HepG2 (cell line): ENCODE measurements at regions not wholly inside any gene's neighbourhood (a gene's known extent, or its start where the extent isn't known, plus 50 kb on each side); places are given as distances from the start of the nearest gene placed in this dataset.

ENCODE experiments used
- ATAC-seq: fragments of 200-7000 bp; cut with Tn5 transposase; 3 replicates; pipeline ENCODE4 v1.9.1; 2020; ENCODE audit warnings: mild to moderate bottlenecking, moderate library complexity
- BruUV-seq: library from RNA; stranded (reverse); fragments of 400-500 nt; replicated peaks from 2 replicates; lab custom pipeline; 2021; lab: Mats Ljungman, UMichigan
- CTCF ChIA-PET: fragments of 300-600 bp; formaldehyde crosslinking; extraction: SDS; loops from one replicate; lab custom pipeline; 2021; ENCODE audit warnings: low total read pairs, inconsistent platforms, low intra/inter-chr PET ratio; lab: Yijun Ruan, JAX
- POLR2A ChIA-PET: fragments of 350-600 bp; sonication (Branson Sonifier 250); formaldehyde crosslinking; loops from one replicate; lab custom pipeline; 2020; ENCODE audit warnings: antibody characterized with exemption, inconsistent platforms; lab: Yijun Ruan, JAX
- DNase-seq: peaks from one replicate; pipeline ENCODE4 v3.0.0-alpha.2; 2015; ENCODE audit warnings: low spot score
- FAIRE-seq: peaks from 3 replicates; lab custom pipeline; 2011; peaks lifted over from hg19 to GRCh38; lab: Jason Lieb, UNC
- H2AFZ ChIP-seq: one replicate; pipeline ENCODE4 v1.6.1; 2011; ENCODE audit warnings: low read length, inconsistent platforms
- H3K27ac ChIP-seq: fragments of 300-600 bp; 3 replicates; pipeline ENCODE4 v1.8.0; 2011; ENCODE audit warnings: mixed run types, mild to moderate bottlenecking, mixed read lengths, low read length, inconsistent platforms; ENCODE audit not compliant: insufficient read depth; ENCODE audit errors: extremely low read length
- H3K27me3 ChIP-seq, 2 experiments: fragments of 200-600 bp in 1 of 2; 2 replicates in 1 of 2; 3 replicates in 1 of 2; pipeline versions ENCODE4 v1.6.0 to v1.8.0; 2011; ENCODE audit warnings: low read length in 2 of 2, mild to moderate bottlenecking in 2 of 2, moderate library complexity in 2 of 2, inconsistent platforms in 1 of 2; ENCODE audit not compliant: insufficient read depth in 2 of 2, control insufficient read depth in 1 of 2
- H3K36me3 ChIP-seq, 2 experiments: fragments of 200-600 bp in 1 of 2; replicated peaks in 1 of 2; 2 replicates in 1 of 2; 3 replicates in 1 of 2; pipeline versions ENCODE4 v1.5.1 to v1.8.0; 2011; ENCODE audit warnings: low read length in 2 of 2, inconsistent platforms in 1 of 2; ENCODE audit not compliant: insufficient read depth in 2 of 2, control insufficient read depth in 1 of 2
- H3K4me1 ChIP-seq: 2 replicates; pipeline ENCODE4 v1.5.1; 2012; ENCODE audit warnings: low read length, inconsistent platforms; ENCODE audit not compliant: insufficient read depth
- H3K4me2 ChIP-seq: 2 replicates; pipeline ENCODE4 v1.6.0; 2011; ENCODE audit warnings: low read depth, low read length, inconsistent platforms
- H3K4me3 ChIP-seq, 3 experiments: fragments of 200-600 bp in 1 of 3; sonication (generic), shearing (Covaris generic) in 1 of 3; replicated peaks in 1 of 3; 2 replicates each; pipeline ENCODE4 v1.5.1; 2011 to 2016; ENCODE audit warnings: low read length in 3 of 3, inconsistent platforms in 2 of 3, low read depth in 2 of 3, mild to moderate bottlenecking in 2 of 3, control low read depth in 1 of 3, mixed read lengths in 1 of 3; ENCODE audit not compliant: insufficient read depth in 1 of 3
- H3K79me2 ChIP-seq: one replicate; pipeline ENCODE4 v1.6.1; 2011; ENCODE audit warnings: low read length, inconsistent platforms; ENCODE audit not compliant: insufficient read depth
- H3K9ac ChIP-seq: 2 replicates; pipeline ENCODE4 v1.6.0; 2011; ENCODE audit warnings: mild to moderate bottlenecking, low read depth, low read length, inconsistent platforms; ENCODE audit not compliant: insufficient read depth
- H3K9me3 ChIP-seq: 2 replicates; pipeline ENCODE4 v1.5.1; 2012; ENCODE audit warnings: mild to moderate bottlenecking, low read length
- H4K20me1 ChIP-seq: 2 replicates; pipeline ENCODE4 v1.6.0; 2011; ENCODE audit warnings: inconsistent platforms, mild to moderate bottlenecking, low read length, moderate library complexity; ENCODE audit not compliant: insufficient read depth
- ARHGAP35 ChIP-seq: sonication (generic); formaldehyde crosslinking; IDR thresholded peaks from 2 replicates; pipeline ENCODE4 v1.9.0; 2022; ENCODE audit warnings: mild to moderate bottlenecking, inconsistent platforms, moderate library complexity, missing genetic modification reagents, borderline replicate concordance
- CAMTA2 ChIP-seq: sonication (generic); formaldehyde crosslinking; IDR thresholded peaks from 2 replicates; pipeline ENCODE4 v1.4.0; 2020; ENCODE audit warnings: mild to moderate bottlenecking, missing genetic modification reagents, borderline replicate concordance
- GTF2F1 ChIP-seq: fragments of 150-350 bp; IDR thresholded peaks from 2 replicates; pipeline ENCODE4 v1.6.1; 2014; ENCODE audit warnings: low read length
- HNRNPUL1 ChIP-seq: fragments of 200-400 bp; formaldehyde crosslinking; IDR thresholded peaks from 2 replicates; pipeline ENCODE4 v1.6.1; 2017; ENCODE audit warnings: low read depth, mild to moderate bottlenecking, low read length, moderate library complexity
- IKZF4 ChIP-seq: sonication (generic); formaldehyde crosslinking; IDR thresholded peaks from 2 replicates; pipeline ENCODE4 v1.5.1; 2020; ENCODE audit warnings: borderline replicate concordance, mild to moderate bottlenecking, low read depth, missing genetic modification reagents; ENCODE audit errors: not compliant biosample characterization
- KLF15 ChIP-seq: sonication (generic); formaldehyde crosslinking; IDR thresholded peaks from 2 replicates; pipeline ENCODE4 v1.8.1; 2023; ENCODE audit warnings: borderline replicate concordance, mild to moderate bottlenecking, inconsistent platforms, missing genetic modification reagents, mixed read lengths
- NFATC3 ChIP-seq: sonication (generic); formaldehyde crosslinking; IDR thresholded peaks from 2 replicates; pipeline ENCODE4 v1.5.1; 2020; ENCODE audit warnings: mild to moderate bottlenecking, missing genetic modification reagents
- SMYD3 ChIP-seq: sonication (generic); formaldehyde crosslinking; IDR thresholded peaks from 2 replicates; pipeline ENCODE4 v1.8.1; 2023; ENCODE audit warnings: mild to moderate bottlenecking, missing genetic modification reagents
- SOX5 ChIP-seq: IDR thresholded peaks from 2 replicates; pipeline ENCODE4 v1.6.1; 2016; ENCODE audit warnings: borderline replicate concordance
- TOPORS ChIP-seq: sonication (generic); formaldehyde crosslinking; IDR thresholded peaks from 2 replicates; pipeline ENCODE4 v1.8.0; 2023; ENCODE audit warnings: mild to moderate bottlenecking, missing genetic modification reagents
- U2AF2 ChIP-seq: fragments of 200-400 bp; formaldehyde crosslinking; IDR thresholded peaks from 2 replicates; pipeline ENCODE4 v1.6.1; 2017; ENCODE audit warnings: low read depth, mild to moderate bottlenecking, low read length
- ZIK1 ChIP-seq: sonication (generic); formaldehyde crosslinking; IDR thresholded peaks from 2 replicates; pipeline ENCODE4 v1.5.0; 2020; ENCODE audit warnings: mild to moderate bottlenecking, low read depth, missing genetic modification reagents, borderline replicate concordance
- ZNF674 ChIP-seq: sonication (generic); formaldehyde crosslinking; IDR thresholded peaks from 2 replicates; pipeline ENCODE4 v1.5.0; 2020; ENCODE audit warnings: low read depth, mild to moderate bottlenecking, missing genetic modification reagents
- ZNF724P ChIP-seq: sonication (generic); formaldehyde crosslinking; IDR thresholded peaks from 2 replicates; pipeline ENCODE4 v1.8.0; 2022; ENCODE audit warnings: missing genetic modification reagents, borderline replicate concordance
- WGBS: methylation state at CpG from one replicate; pipeline ENCODE4 v1.1.6; 2017; ENCODE audit warnings: low lambda C conversion rate; 5-methylcytosine and 5-hydroxymethylcytosine counted together
- in situ Hi-C: cut with HindIII; loops from 2 replicates; pipeline ENCODE4 v1.10.0; 2017; ENCODE audit warnings: low pct_unique_long_range_greater_than_20kb; ENCODE audit not compliant: extremely low pct_ligation_motif_present
- intact Hi-C: fragments of 100-400 bp; cut with micrococcal nuclease; formaldehyde crosslinking; loops from one replicate; pipeline ENCODE4 v1.10.0; 2022; ENCODE audit not compliant: unreplicated experiment
- TF ChIP-seq, protein P1 (sequence below): sonication (generic); formaldehyde crosslinking; IDR thresholded peaks from 2 replicates; pipeline ENCODE4 v1.5.0; 2020; ENCODE audit warnings: missing genetic modification reagents, mild to moderate bottlenecking, borderline replicate concordance
- TF ChIP-seq, protein P2 (sequence below): sonication (generic); formaldehyde crosslinking; IDR thresholded peaks from 2 replicates; pipeline ENCODE4 v1.4.0; 2020; ENCODE audit warnings: missing genetic modification reagents

DNA sequence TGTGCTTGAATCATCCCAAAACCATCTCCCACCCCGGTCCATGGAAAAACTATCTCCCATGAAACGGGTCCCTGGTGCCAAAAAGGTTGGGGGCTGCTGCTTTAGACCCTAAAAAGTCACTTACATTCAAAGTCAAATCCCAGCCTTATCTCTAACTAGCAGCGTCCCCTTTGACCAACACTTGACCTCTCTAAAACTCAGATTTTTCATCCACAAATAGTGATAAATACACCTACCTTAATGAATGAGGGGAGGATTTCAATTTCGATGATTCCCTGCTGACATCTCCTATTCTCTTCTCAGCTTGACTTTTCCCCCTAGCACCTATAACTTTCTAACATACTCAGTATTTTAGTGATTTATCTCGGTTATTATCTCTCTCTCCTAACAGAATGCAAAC, 137.3 kb downstream of the BTG1 start:
- FAIRE-seq: no peak
- no peak overlapping the region for H3K27ac ChIP-seq
- H2AFZ ChIP-seq: no peak overlapping the region
- CTCF ChIA-PET: no interaction called here
- DNase-seq: no peak
- no peaks in the 10 kb centered on the region for H4K20me1 ChIP-seq
- H3K9ac ChIP-seq: no peak overlapping the region
- no peaks in the 10 kb centered on the region for H3K36me3 ChIP-seq
- peaks cover 7% of the 10 kb centered on the region; the same call in 1 of the 2 replicates for H3K4me1 ChIP-seq
- no peak for ATAC-seq
- H3K4me2 ChIP-seq: no peak overlapping the region
- WGBS: 11% methylated on average over 5 of the region's 5 CpGs
- H3K9me3 ChIP-seq: no peaks in the 10 kb centered on the region
- H3K27me3 ChIP-seq: no peaks in the 10 kb centered on the region
- TF ChIP-seq, protein P1, sequence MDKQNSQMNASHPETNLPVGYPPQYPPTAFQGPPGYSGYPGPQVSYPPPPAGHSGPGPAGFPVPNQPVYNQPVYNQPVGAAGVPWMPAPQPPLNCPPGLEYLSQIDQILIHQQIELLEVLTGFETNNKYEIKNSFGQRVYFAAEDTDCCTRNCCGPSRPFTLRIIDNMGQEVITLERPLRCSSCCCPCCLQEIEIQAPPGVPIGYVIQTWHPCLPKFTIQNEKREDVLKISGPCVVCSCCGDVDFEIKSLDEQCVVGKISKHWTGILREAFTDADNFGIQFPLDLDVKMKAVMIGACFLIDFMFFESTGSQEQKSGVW (CRISPR knock-in tag): no peak
- no peak for TF ChIP-seq ZNF724P (CRISPR knock-in tag)
- no peak for TF ChIP-seq ZNF674 (CRISPR knock-in tag)
- TF ChIP-seq TOPORS (CRISPR knock-in tag): no peak
- no peak for TF ChIP-seq ARHGAP35 (CRISPR knock-in tag)
- TF ChIP-seq HNRNPUL1: no peak
- TF ChIP-seq CAMTA2 (CRISPR knock-in tag): no peak
- no peak for TF ChIP-seq KLF15 (CRISPR knock-in tag)
- no peak for TF ChIP-seq U2AF2
- TF ChIP-seq GTF2F1: no peak
- no peak for TF ChIP-seq ZIK1 (CRISPR knock-in tag)
- TF ChIP-seq IKZF4 (CRISPR knock-in tag): no peak
- TF ChIP-seq SOX5 (CRISPR knock-in tag): no peak
- TF ChIP-seq NFATC3: no peak
- TF ChIP-seq, protein P2, sequence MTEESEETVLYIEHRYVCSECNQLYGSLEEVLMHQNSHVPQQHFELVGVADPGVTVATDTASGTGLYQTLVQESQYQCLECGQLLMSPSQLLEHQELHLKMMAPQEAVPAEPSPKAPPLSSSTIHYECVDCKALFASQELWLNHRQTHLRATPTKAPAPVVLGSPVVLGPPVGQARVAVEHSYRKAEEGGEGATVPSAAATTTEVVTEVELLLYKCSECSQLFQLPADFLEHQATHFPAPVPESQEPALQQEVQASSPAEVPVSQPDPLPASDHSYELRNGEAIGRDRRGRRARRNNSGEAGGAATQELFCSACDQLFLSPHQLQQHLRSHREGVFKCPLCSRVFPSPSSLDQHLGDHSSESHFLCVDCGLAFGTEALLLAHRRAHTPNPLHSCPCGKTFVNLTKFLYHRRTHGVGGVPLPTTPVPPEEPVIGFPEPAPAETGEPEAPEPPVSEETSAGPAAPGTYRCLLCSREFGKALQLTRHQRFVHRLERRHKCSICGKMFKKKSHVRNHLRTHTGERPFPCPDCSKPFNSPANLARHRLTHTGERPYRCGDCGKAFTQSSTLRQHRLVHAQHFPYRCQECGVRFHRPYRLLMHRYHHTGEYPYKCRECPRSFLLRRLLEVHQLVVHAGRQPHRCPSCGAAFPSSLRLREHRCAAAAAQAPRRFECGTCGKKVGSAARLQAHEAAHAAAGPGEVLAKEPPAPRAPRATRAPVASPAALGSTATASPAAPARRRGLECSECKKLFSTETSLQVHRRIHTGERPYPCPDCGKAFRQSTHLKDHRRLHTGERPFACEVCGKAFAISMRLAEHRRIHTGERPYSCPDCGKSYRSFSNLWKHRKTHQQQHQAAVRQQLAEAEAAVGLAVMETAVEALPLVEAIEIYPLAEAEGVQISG (CRISPR knock-in tag): no peak
- no peak for TF ChIP-seq SMYD3 (CRISPR knock-in tag)
- in situ Hi-C loops: no loop called here
- H3K79me2 ChIP-seq: no peaks in the 10 kb centered on the region
- no TSS peak for BruUV-seq
- intact Hi-C loops: no loop called here
- no peak overlapping the region for H3K4me3 ChIP-seq
- POLR2A ChIA-PET: no interaction called here
